NCI-H2196 treated with DMSO at 0.1 percent for 48 hours (cell line): ENCODE measurements at regions not wholly inside any gene's neighbourhood (a gene's known extent, or its start where the extent isn't known, plus 50 kb on each side); places are given as distances from the start of the nearest gene placed in this dataset.
"Not testable (repeated sequence)": the region's sequence is repeated elsewhere in the genome, so short reads cannot be mapped to it uniquely, and the experiment has no call there.

Experiments
- DNase-seq: peaks from one replicate; lab custom pipeline; 2025; ENCODE audit not compliant: unreplicated experiment; lab: John Stamatoyannopoulos, UW

DNA sequence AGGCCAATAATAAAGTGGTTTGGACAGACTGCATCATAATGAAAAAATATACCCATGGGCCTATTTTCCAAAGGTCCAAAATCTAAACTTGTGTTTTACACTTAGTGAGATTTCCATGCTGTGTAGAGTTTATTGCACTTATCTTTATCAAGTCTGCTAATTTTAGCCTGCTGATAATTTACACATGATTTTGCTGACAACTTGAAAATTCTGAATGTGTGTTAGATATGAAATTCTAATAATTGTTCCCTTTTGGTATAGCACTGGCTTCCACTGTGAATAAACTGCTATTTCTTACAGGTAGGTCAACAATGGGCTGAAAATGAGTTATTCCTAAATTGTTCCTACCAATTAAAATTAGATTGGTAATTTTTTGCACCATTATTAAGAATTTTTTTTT lies 589.1 kb upstream of the ANO3 start:
- no peak for DNase-seq

DNA sequence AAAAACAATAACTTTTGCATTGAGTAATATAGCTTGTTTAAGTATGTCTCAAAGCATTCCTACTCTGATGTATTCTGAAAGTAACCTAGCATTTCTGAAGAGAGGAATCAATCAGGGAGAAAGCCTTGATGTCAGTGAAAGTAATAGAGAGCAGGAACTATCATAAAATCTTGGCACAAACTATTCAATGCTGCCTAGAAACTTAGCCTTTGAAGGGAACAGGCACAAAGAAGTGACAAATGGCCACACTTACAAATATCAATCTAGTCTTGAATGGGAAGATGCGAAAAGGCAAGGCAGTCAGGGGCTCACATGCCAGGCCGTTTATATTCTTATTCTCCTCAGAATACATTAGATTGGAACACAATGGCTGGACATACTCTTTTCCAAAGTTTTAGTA lies 576.5 kb upstream of the ANO3 start:
- no peak for DNase-seq

DNA sequence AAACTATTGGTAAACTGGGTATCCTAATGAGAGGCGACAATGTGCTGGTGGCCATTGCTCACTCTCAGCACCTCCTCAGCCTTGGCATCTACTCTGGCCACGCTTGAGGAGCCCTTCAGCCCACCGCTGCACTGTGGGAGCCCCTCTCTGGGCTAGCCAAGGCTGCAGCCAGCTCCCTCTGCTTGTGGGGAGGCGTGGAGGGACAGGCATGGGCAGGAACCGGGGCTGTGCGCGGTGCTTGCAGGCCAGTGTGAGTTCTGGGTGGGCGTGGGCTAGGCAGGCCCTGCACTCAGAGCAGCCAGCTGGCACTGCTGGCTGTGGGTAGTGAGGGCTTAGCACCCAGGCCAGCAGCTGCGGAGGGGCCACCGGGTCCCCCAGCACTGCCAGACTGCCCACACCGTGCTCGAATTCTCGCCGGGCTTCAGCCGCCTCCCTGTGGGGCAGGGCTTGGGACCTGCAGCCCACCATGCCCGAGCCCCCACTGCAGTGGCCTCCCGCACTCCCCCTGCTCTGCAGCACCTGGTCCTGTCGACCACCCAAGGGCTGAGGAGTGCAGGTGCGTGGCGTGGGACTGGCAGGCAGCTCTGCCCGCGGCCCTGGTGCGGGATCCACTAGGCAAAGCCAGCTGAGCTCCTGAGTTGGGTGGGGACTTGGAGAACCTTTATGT lies 575.9 kb upstream of the ANO3 start:
- DNase-seq, result no peak

DNA sequence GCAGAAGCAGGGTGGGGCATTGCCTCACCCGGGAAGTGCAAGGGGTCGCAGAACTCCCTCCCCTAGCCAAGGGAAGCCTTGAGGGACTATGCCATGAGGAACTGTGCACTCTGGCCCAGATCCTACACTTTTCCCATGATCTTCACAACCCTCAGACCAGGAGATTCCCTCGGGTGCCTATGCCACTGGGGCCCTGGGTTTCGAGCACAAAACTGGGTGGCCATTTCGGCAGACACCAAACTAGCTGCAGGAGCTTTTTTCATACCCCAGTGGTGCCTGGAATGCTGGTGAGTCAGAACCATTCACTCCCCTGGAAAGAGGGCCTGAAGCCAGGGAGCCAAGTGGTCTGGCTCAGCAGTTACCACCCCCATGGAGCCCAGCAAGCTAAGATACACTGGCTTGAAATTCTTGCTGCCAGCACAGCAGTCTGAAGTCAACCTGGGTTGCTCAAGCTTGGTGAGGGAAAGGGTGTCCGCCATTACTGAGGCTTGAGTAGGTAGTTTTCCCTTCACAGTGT lies 573.7 kb upstream of the ANO3 start:
- no peak for DNase-seq

DNA sequence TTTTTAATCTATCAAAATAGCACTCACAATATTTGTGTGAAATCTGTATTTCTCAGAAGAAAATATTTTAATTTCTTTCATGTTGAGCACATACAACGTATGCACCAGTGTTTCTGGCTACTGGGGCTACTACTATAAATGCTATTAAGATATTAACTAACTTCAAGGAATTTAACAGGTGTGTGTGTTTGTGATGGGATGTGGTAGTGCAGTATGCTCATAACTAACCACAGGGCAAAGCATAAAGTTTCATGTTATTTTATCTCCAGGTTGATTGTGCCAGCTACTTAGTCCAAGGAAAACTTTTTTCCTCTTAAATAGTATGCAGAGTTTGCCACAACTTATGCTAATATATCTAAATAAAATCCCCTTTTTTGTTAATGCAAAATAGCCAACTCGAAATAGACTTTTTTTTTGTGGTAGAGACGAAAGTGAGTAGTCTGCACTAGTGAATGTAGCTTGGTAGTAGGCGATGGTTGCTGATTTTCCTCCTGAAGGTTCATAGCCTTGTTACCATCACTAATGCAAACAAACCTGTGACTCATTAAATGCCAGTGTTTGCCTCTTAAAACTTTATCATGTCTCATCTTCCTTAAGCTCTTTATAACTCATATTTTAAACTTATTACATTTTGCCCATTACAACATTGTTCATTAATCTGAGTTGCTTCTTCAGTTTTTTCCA lies 565.5 kb upstream of the ANO3 start:
- no peak for DNase-seq

DNA sequence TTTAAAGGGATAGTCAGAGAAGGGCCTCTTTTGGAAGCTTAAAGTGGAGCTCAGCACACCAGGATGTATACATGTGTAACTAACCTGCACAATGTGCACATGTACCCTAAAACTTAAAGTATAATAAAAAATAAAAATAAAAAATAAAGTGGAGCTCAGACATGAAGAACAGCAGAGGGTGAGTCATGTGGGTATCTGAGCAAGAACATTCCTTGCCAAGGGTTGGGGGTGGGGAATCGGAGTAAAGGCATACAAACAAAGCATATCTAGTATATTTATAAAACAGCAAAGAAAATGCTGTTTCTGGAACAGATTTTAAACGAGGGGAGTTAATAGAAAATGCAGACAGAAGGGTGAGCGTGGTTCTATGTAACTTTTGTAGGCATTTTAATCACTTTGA lies 562.6 kb upstream of the ANO3 start:
- no peak for DNase-seq

DNA sequence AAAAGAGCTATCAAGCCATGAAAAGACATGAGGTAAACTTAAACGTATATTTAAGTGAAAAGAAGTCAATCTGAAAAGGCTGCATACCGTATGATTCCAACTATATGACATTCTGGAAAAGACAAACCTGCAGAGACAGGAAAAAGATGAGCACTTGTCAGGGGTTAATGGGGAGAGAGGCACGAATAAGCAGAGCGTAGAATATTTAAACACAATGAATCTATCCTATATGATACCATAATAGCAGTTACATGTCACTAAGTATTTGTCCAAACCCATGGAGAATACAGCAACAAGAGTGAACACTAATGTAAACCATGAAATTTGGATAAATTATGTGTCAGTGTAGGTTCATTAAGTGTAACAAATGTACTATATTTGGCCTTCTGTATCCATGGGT lies 560.3 kb upstream of the ANO3 start:
- no peak for DNase-seq

DNA sequence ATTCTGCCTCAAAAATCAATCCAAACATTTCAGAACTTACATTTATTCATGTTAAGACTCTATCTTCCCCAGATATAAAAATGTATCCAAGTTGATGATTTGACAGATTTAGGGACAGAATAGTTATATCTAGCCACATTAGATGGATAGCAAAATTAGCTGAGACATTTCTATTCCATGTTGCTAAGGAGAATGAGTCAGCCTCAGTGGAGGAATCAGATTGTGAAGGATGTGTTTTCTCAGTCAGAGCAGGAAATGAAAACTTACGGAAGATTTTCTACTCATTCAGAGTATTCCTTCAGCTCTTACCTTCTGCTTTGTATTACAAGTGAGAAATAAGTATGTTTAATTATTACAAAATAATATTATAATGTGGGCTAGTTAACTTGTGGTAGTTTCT lies 556.3 kb upstream of the ANO3 start:
- no peak for DNase-seq

DNA sequence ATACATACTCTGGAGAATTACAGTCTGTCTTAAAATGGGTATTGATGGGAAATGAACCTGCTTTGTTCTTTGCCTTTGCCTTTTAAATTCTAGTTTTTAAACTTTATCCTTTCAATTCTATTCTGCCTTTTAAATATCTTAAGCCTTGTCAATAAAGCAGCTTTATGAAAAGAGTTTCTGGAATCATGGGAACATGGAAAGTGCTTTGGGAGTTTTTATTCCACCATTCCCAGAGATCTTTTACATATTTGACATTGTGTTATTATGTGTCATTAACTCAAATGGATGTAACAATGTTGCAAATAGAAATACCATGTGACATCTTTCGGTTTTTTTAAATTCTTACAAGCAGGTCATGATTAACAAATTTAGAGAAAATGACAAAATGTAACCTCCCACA lies 555.7 kb upstream of the ANO3 start:
- no peak for DNase-seq

DNA sequence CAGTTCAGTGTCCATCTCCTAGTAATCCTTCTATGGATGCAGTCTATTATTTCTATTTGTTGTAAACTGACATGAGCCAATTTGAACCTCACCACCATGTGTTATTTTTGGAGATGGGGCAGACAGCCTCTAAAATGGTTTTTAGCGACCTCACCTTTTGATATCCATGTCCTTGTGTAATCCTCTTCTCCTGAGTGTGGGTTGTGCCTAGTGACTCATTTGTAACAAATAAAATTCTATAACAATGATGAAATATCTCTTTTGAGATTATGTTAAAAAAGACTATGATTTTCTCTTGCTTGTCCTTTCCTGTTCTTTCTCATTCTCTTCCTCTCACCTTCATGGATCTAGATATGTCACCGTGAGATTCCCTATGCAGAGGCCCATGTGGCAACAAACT lies 554.6 kb upstream of the ANO3 start:
- DNase-seq, result no peak

DNA sequence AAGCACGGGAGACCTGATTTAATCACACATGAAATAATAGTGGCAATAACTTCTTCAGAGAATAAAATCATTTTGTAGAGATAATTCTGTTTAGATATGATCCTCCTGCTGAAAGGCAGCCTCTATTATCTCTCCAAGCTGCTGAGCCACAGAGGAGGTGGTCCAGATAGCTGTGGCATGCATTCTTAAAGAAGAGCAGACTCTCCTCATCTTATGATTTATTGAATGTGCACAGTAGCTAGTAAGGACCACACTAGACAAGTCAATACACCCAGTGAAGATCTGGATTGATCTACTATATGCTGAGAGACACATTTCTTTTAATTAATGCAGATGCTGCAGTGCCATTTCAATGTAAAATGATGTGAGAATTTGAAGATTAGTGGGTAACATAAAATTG lies 552.9 kb upstream of the ANO3 start:
- DNase-seq, result no peak

DNA sequence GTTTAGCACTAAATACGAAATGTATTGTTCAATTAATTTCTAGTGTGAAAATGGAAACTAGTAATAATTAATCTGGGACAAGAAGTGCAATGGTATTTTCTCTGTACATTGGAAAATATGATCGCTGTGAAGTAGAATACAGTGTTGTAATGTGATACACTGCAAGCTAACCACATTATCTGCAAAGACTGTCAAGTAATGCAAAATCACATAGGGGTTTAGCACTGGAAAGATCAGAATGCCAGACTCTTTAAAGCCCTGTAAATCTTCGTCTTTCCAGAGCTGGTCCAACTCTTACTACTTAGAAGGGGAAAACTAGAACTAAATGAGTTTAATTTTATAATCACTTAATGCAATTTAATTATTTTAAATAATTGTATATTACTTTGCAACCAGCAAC lies 544.5 kb upstream of the ANO3 start:
- DNase-seq, result no peak

DNA sequence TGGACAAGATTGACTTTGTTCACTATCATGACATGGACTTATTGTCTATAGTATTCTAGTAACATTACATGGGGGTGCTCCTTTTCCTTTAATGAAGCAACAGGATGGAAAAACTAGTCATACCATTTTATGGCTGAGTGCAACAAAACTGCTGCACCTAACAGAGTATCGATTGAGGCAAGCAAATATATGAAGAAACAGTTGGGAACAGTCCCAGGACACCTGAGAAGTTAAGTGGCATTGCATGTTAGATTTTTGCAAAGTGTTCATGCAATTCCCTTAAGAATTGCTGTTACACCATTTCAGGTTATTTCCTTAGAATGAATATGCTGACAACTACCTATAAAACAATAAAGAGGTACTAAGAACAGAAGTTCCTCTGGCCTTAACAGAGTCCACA lies 541.5 kb upstream of the ANO3 start:
- no peak for DNase-seq

DNA sequence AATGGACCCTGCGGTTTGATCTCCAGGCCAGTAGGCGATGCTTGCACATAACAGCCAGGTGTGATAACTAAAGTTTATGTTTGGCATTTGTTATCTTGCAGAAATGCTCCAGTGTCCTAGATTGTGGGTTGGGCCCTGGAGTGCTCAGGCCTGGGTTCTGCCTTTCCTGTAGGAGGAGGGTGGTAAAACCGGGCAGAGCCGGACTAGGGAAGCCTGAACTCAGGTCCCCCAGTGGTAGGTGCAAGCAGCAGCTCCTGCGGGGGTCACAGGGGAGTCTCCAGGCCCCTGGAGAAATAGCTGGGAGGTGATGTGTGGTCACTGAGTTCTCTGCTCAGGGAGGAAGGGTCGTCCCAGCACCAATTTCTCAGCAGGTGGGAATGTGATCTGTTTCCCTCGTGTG lies 538.3 kb upstream of the ANO3 start:
- DNase-seq, result no peak

DNA sequence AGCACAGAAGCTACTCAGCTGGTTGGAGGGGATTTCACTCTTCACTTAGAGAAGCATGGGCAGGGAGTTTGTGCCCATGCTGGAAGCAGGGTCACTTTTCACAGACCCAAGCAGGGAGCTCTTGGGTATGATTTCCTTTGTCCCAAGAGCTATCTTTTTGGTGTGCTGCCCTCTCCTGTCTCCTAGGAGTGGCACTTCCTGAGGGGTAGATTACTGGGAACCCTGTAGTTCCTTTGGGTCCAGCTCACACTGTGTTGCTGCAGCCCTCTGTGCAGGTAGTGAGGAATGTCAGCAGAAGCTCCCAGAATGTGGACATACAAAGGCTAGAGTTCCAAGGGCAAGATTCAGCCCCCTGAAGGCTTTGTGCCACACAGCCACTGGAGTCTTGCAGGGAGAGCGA lies 537.1 kb upstream of the ANO3 start:
- DNase-seq, result no peak

DNA sequence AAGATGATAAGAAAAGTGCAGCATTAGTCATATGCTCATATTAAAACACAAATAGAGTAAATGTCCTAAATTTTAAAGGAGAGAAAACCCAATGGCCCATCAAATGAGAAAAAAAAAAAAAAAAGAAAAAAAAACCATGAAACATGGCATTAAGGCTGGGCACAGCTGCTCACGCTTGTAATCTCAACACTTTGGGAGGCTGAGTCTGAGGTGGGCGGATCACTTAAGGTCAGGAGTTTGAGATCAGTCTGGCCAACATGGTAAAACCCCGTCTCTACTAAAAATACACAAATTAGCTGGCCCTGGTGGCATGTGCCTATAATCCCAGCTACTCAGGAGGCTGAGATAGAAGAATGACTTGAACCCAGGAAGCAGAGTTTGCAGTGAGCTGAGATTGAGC lies 515.5 kb upstream of the ANO3 start:
- no peak for DNase-seq

DNA sequence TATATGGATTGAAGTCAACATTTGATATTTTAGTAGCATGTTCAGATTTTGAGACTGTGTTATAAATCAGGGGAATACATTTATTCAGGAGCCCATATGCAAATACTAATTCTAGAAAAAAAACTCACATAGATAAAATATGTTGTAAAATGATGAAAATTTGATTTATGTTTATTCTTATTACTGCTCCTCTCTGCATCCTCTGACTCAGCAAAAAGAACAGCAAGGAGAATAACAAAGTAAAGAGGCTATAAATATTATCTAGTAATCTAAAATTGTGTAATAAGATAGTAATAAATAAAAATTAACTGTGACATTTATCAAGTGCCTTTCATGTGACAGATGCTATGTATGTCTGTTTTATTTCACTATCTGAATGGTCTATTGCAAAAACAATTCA lies 507.2 kb upstream of the ANO3 start:
- DNase-seq, result no peak

DNA sequence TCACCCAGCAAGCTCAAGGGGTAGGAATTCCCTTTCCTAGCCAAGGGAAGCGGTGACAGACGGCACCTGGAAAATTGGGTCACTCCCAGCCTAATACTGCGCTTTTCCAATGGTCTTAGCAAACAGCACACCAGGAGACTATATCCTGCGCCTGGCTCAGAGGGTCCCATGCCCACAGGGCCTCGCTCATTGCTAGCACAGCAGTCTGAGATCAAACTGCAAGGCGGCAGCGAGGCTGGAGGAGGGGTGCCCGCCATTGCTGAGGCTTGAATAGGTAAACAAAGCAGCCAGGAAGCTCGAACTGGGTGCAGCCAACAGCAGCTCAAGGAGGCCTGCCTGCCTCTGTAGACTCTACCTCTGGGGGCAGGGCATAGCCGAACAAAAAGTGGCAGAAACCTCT lies 500.4 kb upstream of the ANO3 start:
- DNase-seq, result not testable (repeated sequence)

DNA sequence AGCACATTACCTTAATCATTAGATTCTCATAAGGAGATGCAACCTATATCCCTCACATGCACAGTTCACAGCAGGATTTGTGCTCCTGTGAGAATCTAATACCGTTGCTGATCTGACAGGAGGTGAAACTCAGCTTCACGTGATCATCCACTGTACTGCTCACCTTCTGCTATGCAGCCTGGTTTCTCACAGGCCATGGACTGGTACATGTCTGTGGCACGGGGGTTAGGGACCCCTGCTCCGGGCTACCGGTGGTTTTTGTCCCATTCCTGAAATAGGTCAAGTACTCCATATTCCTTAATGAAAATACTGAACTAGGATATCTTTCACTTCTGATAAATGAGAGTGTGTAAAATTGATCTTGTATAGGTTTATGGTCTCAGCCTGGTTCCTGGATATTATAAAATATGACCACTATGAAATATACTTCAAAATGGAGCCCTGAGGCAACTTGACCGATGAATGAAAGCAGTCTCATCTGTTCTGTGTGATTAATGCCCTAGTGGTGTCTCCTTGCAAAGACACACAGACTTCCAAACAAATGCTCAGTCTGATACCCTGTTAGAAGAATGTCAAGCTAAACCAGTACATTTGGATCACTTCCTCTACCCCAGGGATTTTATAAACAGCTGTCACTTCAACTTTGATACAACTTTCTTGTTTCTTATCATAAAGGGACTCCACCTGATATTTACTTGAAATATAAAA lies 492.9 kb upstream of the ANO3 start:
- no peak for DNase-seq

DNA sequence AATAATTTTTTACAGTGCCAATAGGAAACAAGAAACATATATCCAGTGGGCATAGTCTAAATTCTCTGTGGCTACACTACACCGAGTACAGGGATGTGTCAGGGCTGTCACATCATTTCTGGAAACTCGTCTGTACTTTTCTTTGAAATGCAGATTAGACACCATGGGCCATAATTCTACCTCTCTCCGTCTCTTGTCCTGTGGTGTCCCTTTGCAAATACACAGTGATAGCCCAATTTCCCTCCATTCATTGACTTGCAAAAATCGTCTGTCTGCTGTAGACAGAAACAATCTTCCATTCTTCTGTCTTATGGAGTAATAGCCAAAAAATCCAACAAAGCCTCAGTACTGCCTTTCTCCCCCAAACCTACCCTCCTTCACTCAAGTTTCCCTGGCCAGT lies 487.1 kb upstream of the ANO3 start:
- no peak for DNase-seq

DNA sequence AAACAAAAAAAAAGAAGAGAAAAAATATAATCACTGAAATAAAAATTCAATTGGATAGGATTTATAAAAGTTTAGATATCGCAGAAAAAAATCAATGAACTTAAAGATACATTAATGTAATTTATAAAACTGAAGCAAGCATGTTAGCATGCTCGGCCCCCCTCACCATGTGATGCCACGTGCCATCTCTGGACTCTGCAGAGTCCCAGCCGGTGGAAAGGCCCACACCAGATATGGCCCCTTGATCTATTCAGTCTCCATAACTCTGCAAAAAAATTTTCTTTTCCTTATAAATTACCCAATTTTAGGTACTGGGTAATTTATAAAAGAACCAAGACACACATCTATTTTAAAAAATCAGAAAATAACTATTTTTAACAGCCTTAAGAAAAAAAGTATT lies 476.0 kb upstream of the ANO3 start:
- DNase-seq, result no peak

DNA sequence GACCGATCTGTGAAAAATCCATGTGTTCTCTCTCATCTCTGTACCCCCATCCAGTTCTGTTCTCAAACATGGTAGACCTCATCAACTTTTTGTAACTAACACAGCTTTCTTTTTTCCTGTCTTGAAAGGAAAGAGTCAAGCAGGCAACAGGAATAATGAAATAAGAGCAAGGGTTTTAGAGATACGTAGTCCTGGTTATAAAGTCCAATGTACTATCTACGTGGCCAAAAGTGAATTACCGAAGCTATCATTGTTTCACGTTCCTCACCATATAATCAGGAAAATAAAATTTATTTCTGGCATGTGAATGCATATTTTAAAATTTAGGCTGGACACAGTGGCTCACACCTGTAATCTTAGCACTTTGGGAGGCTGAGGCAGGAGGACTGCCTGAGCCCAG lies 472.2 kb upstream of the ANO3 start:
- no peak for DNase-seq
